MM.1S (cell line): ENCODE measurements at regions not wholly inside any gene's neighbourhood (a gene's known extent, or its start where the extent isn't known, plus 50 kb on each side); places are given as distances from the start of the nearest gene placed in this dataset.

Source experiments
- EZH2 ChIP-seq: fragments of 300-600 bp; sonication (generic); optimal IDR thresholded peaks from 2 replicates; pipeline ENCODE3; 2017; ENCODE audit warnings: low read depth, mild to moderate bottlenecking, antibody characterized with exemption, low read length, mixed read lengths
- TF ChIP-seq, protein P1 (sequence below): fragments of 300-600 bp; sonication (generic); IDR thresholded peaks from 2 replicates; pipeline ENCODE4 v1.5.1; 2016; ENCODE audit warnings: antibody characterized with exemption, low read length, mixed read lengths

DNA sequence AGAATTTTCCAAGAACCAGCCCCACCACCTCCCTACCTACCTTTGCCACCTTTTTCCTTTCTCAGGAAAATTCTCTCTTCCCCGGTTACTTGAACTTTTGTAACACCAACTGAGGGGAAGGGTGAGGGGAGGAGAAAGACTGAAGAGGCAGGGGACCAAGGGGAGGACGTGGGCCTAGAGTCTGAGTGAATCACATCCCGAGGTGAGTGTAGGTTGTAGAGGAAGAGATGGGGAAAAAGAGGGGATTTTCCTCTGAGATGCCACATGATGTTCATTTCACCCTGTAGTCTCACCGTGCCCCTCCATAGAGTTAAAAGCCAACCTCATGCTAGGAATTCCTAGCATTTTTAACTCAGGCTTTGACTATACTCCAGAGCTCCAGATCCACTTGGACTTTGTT, 311.8 kb downstream of the RPAP3 start:
- TF ChIP-seq EZH2: no peak
- TF ChIP-seq, protein P1, sequence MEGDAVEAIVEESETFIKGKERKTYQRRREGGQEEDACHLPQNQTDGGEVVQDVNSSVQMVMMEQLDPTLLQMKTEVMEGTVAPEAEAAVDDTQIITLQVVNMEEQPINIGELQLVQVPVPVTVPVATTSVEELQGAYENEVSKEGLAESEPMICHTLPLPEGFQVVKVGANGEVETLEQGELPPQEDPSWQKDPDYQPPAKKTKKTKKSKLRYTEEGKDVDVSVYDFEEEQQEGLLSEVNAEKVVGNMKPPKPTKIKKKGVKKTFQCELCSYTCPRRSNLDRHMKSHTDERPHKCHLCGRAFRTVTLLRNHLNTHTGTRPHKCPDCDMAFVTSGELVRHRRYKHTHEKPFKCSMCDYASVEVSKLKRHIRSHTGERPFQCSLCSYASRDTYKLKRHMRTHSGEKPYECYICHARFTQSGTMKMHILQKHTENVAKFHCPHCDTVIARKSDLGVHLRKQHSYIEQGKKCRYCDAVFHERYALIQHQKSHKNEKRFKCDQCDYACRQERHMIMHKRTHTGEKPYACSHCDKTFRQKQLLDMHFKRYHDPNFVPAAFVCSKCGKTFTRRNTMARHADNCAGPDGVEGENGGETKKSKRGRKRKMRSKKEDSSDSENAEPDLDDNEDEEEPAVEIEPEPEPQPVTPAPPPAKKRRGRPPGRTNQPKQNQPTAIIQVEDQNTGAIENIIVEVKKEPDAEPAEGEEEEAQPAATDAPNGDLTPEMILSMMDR: no peak
